SH-SY5Y (cell line): ENCODE measurements at regions not wholly inside any gene's neighbourhood (a gene's known extent, or its start where the extent isn't known, plus 50 kb on each side); places are given as distances from the start of the nearest gene placed in this dataset.

Experiments
- GATA2 ChIP-seq: IDR thresholded peaks from 2 replicates; pipeline ENCODE4 v1.6.1; 2011; ENCODE audit warnings: mild to moderate bottlenecking, low read depth, low read length
- GATA3 ChIP-seq: IDR thresholded peaks from 2 replicates; pipeline ENCODE4 v1.6.1; 2011; ENCODE audit warnings: low read depth, mild to moderate bottlenecking, low read length, moderate library complexity

DNA sequence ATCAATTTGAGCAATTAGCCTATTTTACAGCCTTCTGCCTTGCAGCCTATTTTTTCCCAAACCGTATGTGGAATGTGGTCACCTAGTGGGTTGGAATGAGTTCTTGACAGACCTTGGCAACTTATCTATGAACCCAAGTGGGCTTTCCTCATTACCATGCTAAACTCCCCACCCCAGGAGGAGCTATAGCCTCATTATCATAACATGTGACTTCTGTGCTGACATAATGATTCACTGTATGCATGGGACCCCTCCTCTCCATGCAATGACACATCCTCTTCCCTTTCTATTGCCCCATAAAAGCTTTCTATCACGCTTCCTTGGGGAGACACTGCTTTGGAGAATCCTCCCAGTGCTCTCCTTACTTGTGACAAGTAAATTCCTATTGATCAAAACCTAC, 83.5 kb upstream of the FHIT start:
- TF ChIP-seq GATA2, result no peak
- no peak for TF ChIP-seq GATA3
